RCC 7860 (cell line): ENCODE measurements at regions not wholly inside any gene's neighbourhood (a gene's known extent, or its start where the extent isn't known, plus 50 kb on each side); places are given as distances from the start of the nearest gene placed in this dataset.
"Not testable (repeated sequence)": the region's sequence is repeated elsewhere in the genome, so short reads cannot be mapped to it uniquely, and the experiment has no call there.

ENCODE experiments used
- DNase-seq: peaks from one replicate; pipeline ENCODE4 v3.0.0-alpha.2; 2015; ENCODE audit warnings: low spot score
- FAIRE-seq: peaks from 2 replicates; lab custom pipeline; 2012; peaks lifted over from hg19 to GRCh38; lab: Jason Lieb, UNC

- FAIRE-seq (no peak), DNase-seq (no peak)
Measured at GRCh38 chr3:20924646-20925385, 738.8 kb upstream of the SGO1 start.

DNA sequence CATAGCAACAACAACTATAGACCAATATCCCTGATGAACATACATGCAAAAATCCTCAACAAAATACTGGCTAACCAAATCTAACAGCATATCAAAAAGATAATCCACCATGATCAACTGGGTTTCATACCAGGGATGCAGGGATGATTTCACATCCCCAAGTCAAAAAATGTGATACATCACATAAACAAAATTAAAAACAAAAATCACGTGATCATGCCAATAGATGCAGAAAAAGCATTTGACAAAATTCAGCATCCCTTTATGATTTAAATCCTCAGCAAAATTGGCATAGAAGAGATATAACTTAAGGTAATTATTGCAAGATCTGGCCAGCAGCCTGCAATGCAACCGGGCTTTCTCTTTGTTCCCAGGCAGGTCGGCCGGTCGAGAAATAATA, 735.1 kb upstream of the SGO1 start:
- FAIRE-seq, DNase-seq: not testable (repeated sequence)

DNA sequence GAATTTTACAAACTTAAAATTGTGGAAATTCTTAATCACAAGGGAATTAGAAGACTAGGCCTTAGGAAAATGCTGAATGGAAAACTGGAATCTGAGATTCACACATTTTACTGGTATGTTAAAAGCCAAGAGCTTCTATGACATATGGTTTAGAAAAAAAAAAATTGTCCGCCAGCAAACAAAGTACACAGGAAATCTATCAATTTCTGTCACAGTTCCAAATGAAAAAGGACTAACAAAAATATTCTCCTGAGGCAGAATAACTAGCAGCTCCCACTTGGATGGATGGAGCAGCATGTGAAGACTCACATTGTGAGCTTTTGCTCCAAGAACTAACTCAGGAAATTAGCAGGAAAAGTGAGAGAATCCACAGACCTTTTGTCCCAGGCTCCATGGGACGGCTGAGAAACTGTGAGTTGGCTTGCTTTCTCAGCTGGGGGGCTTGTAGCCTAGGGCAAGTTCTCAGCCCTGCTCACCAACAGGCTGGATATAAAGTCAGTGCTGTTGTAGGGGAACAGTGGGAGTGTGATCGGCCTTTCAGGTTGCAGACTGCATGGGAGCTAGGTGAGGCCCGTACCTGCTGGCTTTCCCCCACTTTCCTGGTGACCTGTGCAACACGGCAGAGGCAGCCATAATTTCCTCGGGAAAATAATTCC, 731.1 kb upstream of the SGO1 start:
- FAIRE-seq, result no peak
- DNase-seq, result no peak

DNA sequence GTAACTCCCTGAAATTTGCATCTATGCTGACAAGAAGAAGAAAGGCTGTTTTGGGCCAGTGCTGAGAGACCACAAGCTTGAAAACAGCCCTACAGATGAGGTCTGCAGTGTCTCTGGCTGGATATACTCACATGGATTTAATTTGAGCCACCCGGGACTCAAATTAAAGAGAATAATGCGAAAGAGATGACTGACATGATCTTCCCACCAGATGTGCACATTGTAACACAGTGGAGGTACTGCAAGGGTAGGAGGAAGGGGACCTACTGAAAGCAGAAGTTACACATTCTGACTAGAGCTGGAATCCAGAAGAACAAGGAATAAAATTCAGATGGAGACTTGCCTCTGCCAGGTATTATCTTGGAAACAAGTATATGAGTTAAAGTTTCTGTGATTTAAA, 728.3 kb upstream of the SGO1 start:
- no peak for DNase-seq
- no peak for FAIRE-seq

DNA sequence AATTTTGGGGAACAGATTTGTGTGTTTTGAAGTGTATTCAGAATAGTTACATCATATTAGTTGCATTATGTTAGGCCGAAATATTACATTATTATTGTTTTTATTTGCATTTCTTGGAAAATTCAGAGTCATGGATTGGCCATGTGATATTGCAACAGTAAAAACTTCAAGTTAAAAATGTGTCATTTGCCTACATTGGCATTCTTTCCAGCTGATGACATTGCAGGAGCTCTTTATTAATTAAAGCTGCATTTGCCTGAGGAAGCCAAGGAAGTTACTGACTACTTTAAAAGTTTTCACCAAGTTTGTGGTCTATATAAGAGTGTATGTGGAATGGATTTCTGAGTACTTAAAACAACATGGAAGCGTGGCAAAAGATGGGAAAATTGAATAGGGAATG, 726.4 kb upstream of the SGO1 start:
- FAIRE-seq (no peak), DNase-seq (no peak)

GRCh38 chr3:20909511-20909910, 723.5 kb upstream of the SGO1 start:
- DNase-seq (no peak), FAIRE-seq (no peak)

- DNase-seq (no peak), FAIRE-seq (no peak)
Measured at GRCh38 chr3:20905210-20905805, 719.3 kb upstream of the SGO1 start.

- FAIRE-seq (no peak), DNase-seq (no peak)
Measured at GRCh38 chr3:20904671-20905070, 718.7 kb upstream of the SGO1 start.

- no peak for DNase-seq
- FAIRE-seq, result no peak
Measured at GRCh38 chr3:20898962-20899361, 713.0 kb upstream of the SGO1 start.

GRCh38 chr3:20890111-20890519, 704.1 kb upstream of the SGO1 start:
- DNase-seq (no peak), FAIRE-seq (no peak)

GRCh38 chr3:20878691-20879090, 692.7 kb upstream of the SGO1 start:
- FAIRE-seq (no peak), DNase-seq (no peak)

- no peak for FAIRE-seq
- no peak for DNase-seq
Measured at GRCh38 chr3:20873235-20873634, 687.2 kb upstream of the SGO1 start.

- no peak for DNase-seq
- FAIRE-seq, result no peak
Measured at GRCh38 chr3:20870106-20870899, 684.3 kb upstream of the SGO1 start.

DNA sequence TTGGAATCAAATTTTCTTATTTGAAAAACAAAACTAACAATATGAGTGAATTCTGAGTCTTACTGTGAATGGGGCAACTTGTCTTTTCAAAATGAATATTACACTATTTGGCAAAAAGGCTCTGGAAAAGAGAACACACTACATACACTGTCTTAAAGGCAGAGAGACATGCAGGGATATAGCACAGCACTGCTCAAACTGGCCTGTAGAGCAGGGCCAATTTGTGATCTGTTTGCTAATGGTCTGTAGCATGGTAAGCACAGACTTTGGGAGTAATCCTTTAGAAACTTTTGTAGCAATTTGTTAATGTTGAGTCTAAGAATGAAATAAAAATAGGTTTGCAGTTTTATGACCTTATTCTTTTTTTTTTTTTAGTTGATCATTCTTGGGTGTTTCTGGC, 679.8 kb upstream of the SGO1 start:
- DNase-seq (no peak), FAIRE-seq (no peak)

DNA sequence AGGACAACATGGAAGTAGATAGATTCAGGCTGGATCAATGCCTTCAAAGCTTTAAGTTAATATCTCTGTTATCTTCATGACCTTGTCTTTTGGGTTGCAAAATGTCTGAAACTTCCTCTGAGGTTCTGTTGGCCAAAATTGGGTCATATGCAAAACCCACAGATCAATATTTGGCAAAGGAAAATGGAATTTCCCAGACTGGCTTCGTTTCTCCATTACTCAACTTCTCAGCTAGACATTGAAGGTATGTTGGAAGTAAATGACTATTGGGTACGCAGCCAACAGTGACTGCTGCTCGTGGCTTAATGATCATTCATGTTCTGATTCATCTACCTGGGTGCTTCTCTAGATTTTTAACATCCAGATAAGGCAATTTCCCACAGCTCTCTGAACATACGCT, 675.4 kb upstream of the SGO1 start:
- DNase-seq, result no peak

DNA sequence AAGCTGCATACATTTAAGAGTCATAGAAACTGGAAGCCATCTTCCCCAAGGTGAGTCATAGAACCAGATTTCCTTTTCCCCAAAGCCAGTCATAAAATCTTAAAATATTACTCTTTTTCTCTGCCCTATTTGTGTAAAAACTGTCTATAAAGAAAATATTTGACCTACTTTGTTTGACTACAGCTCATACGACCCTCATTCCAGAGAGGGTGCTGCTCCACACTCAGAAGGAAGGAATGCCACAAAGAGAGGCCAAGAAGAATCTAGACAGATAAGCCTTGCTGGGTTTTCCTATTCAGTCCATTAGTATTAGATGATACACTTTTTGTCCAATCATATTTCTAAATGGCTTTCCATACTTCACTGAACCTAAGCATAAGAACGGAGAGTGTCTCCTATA, 671.6 kb upstream of the SGO1 start:
- FAIRE-seq (no peak), DNase-seq (no peak)

More for the DNA sequence above, 675.4 kb upstream of the SGO1 start:
- no peak for FAIRE-seq

DNA sequence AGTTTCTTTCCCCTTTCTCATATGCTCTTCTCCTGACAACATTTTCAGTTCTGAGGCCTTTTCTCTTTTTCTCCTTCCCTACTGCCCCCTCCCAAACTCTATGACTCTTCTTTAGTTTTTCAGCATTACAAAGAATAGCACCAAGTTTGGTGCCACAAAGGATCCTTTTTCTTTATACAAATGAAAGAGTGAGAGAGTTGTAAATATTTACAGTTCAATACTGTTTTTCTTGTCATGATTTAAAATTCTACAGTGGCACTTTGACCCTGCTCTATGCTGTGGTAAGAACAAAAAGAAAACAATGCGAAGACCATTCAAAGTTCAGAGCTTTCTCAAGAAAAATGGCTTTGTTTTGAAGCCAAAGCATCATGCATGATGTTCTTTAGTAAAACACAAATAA, 667.9 kb upstream of the SGO1 start:
- DNase-seq, result no peak
- no peak for FAIRE-seq

DNA sequence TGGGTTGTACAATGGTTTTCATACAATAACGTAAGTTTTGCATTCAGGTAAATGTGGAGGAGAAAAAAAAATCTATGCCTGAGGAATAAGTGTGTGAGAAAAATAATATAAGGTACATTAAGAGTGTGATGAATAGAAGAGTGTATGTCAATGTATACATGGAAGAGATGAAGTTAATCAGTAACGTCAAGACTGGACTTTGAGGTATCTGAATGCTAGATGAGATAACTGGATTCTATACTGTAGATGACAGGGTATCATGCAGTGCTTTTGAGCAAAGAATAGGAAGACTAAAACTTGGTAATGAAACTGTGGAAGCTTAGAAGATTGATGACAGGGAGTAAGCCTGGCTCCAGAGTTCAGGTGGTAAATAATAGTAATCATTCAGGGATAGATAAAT, 666.7 kb upstream of the SGO1 start:
- FAIRE-seq (no peak), DNase-seq (no peak)

GRCh38 chr3:20849975-20850374, 664.0 kb upstream of the SGO1 start:
- DNase-seq, result no peak
- no peak for FAIRE-seq

GRCh38 chr3:20846832-20847231, 660.8 kb upstream of the SGO1 start:
- FAIRE-seq (no peak), DNase-seq (no peak)

DNA sequence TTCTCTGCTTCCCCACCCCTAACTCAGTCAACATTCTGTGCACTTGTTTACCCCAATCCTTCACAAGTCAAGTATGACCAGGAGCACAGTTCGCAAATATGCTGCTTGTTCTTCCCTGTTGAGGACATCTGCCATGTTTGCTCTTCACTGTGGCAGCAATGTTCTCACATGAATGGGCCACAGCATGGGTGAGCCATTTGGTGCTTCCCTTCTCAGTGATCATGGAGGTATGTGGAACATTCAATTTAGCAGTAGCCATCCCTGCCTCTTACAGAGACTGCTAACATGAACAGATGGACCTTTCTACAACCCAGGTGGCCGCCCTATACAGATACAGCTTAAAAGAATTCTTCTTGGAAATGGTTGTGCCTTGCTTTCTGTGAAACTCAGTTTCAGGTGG, 660.1 kb upstream of the SGO1 start:
- FAIRE-seq (no peak), DNase-seq (no peak)

DNA sequence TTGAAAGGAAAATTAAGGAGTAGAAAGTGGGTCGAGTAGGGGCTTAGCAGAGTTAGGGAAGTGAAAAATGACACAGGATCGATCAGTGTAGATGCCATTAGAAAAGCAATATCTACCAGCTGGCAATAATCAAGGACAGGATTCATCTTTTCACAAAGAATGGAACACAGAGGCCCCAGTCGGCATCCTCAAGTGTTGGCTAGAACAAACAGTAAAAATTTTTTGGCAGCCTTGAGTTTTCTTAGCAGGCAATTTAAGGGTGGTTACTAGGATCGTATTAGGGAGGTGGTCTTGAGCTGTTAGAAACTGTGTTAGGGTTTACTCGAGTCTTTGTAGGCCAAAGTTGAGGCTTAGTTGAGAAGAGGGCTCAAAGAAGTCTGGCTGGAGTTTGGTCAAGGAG, 658.8 kb upstream of the SGO1 start:
- FAIRE-seq, result no peak
- no peak for DNase-seq
